ENCODE measurements at regions not wholly inside any gene's neighbourhood (a gene's known extent, or its start where the extent isn't known, plus 50 kb on each side); places are given as distances from the start of the nearest gene placed in this dataset.

- DNase-seq, result no peak
Observed at GRCh38 chr10:3689871-3690510, 95.0 kb downstream of the KLF6 start.

GRCh38 chr10:3687510-3688081 is 97.4 kb downstream of the KLF6 start:
- DNase-seq, result no peak

DNA sequence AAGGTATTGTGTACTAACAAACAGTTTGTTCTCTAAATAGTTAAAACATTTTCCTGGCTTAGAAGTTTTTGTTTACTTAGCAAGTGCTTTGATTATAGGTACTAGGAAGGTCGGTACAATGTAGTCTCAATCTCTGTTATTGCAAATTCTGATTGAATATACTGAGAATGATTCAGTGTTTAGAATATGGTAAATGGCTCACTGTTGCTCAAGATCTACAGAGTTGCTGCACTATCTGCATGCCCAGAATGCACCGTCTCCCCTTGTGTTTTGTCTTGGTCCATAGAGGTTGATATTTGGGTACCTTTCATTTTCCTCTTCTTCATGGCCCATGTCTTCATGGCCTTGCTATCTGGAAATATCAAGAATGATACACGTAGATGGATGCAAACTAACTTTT is 99.6 kb downstream of the KLF6 start:
- DNase-seq, result no peak

DNA sequence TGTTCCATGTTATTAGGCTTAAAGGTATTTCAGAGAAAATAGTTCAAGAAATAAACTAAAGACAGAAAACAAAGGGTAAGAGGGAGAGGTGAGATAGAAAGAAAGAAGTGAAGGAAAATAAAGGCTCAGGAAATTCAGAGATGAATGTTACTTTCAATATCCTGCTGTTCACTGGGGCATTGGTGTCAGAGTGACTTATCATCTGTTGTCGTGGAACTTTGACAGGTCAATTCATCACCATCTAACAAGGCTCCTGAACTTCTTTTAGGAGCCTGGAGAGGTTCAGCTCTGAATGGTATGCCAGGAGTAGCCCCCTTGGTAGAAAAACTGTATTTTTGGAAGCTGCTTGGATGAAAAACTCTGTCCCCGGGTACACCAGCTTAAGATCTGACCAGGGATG is 100.1 kb downstream of the KLF6 start:
- DNase-seq, result no peak

GRCh38 chr10:3683560-3683959 is 101.4 kb downstream of the KLF6 start:
- DNase-seq, result no peak

GRCh38 chr10:3682745-3683144 is 102.3 kb downstream of the KLF6 start:
- DNase-seq, result no peak

DNA sequence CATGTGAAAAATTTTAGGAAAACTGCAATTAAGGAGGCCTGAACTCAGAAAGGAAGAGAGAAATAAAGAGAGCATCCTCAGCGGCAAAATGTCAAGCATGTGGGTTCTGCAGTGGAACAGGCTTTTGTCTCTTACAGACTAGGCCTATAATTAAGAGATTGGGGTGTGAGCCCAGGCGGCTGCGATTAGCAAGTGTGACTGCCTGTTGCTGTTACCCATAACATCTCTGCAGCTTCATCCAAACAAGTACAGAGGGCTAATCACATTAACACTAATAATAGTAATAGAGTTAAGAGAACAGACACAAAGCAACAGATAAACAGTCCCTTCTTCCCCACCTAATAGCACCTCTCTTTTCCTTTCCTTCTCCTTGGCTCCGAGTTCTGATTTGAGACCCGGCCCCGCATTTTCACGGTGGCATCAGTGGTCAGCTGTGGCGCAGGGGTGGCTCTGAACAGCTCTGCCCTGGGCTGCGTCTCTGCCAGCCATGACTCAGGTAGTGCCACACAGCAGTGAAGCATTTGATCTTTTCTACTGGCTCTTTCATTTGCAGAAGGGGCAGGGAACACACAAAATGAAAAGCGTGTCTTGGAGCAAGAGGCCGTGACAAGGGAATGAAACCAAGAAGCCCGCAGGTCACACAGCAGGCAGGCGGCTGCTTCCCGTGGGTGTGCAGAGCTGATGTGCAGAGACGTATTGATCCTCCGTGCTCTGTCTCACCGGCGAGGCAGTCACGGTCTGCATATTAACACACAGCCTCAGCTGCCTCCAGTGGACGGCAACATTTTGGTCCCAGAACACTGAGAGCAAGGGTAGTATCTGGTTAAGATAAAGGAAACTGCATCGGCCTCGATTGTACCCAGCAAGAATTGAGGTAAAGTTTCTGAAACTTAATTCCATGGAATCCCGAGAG is 103.1 kb downstream of the KLF6 start:
- no peak for DNase-seq

GRCh38 chr10:3679950-3680629 is 104.9 kb downstream of the KLF6 start:
- DNase-seq, result no peak

DNA sequence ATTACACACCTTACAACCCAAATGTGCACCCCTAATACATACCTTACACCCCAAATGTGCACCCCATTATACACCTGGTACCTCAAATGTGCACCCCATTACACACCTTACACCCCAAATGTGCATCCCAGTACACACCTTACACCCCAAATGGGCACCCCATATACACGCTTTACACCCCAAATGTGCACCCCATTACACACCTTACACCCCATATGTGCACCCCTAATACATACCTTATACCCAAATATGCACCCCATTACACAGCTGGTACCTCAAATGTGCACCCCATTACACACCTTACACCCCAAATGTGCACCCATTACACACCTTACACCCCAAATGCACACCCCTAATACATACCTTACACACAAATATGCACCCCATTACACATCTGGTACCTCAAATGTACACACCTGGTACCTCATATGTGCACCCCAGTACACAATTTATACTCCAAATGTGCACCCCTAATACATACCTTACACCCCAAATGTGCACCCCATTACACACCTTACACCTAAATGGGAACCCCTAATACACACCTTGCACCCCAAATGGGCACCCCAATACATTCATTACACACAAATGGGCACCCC is 106.3 kb downstream of the KLF6 start:
- DNase-seq, result no peak

- no peak for DNase-seq
Observed at GRCh38 chr10:3676564-3676963, 108.4 kb downstream of the KLF6 start.

- DNase-seq, result no peak
Observed at GRCh38 chr10:3672220-3672619, 112.8 kb downstream of the KLF6 start.

DNA sequence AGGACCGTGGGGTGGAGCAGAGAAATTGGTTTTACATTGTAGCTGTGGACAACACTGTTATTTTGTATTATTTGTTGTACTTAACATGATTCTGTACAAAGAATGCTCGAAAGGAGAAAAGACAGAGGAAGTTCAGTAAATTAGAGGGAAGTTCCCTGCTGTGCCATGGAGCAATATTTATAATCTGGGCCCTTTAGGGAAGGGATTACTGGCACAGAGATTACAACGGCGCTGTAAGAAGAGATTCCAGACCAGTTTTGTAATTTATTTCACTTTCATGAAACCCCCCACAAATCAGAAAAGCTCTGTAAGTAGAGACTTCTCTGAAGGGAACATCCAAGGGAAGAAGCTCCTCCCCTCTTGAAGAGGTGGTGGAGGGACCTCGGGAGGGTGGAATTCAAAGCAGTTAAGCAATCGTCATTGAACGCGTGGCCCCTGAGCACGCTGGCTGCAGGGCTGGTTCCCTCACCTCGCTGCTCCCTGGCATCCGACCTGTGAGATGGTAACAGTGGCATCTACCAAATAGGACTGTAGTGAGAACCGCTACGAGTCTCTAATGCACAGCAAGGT is 113.5 kb downstream of the KLF6 start:
- no peak for DNase-seq

GRCh38 chr10:3668966-3669330 is 116.1 kb downstream of the KLF6 start:
- DNase-seq, result peak; percentile 29

GRCh38 chr10:3668276-3668965 is 116.6 kb downstream of the KLF6 start:
- peak; percentile 91 for DNase-seq

- DNase-seq, result no peak
Observed at GRCh38 chr10:3666525-3667302, 118.3 kb downstream of the KLF6 start.

DNA sequence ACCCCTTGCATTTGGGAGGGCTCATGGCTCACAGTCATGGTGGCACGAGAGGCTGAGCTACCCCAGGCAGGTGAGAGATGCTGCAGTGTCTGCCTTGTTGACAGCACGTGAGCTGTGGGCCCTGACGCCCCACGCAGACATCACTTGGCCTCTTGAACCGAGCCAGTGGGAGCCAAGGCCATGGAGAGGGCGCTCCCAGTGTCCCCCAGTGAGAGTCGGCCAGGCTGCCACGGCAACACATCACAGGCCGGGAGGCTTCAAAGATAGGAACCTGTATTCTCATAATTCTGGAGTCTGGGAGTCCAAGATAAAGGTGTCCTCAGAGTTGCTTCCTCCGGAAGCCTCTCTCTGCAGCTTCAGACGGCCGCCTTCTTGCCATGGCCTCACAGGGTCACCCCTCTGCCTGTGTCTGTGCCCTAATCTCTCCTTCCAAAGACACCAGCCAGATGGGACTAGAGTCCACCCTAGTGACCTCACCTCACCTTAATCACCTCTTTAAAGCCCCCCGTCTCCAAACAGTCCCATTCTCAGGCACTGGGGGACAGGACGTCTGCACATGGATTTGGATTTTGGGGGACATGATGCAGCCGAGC is 119.6 kb downstream of the KLF6 start:
- DNase-seq, result peak; percentile 90

DNA sequence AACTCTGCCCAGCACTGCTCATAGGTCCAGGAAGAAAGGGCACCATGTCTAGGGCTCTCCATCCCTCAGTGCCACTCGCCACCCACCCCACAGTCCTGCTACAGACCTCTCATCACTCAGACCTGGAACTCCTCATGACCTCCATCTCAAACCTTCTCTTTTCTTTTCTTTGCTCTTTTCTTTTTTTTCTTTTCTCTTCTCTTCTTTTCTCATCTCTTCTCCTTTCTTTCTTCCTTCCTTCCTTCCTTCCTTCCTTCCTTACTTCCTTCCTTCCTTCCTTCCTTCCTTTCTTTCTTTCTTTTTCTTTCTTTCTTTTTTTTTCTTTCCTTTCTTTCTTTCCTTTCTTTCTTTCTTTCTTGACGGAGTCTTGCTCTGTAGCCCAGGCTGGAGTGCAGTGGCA is 122.2 kb downstream of the KLF6 start:
- DNase-seq, result no peak

DNA sequence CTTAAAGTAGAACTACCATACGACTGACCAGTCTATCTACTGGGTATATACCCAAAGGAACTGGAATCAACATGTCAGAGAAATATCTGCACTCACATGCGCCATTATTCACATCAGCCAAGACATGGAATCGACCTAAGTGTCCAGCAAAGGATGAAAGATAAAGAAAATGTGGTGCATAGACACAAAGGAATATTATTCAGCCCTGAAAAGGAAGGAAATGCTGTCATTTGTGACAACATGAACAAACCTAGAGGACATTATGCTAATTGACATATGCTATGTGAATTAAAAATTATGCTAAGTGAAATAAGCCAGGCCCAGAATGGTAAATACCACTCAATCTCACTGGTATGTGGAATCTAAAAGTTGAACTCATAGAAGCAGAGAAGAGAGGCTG is 123.7 kb downstream of the KLF6 start:
- DNase-seq, result no peak

DNA sequence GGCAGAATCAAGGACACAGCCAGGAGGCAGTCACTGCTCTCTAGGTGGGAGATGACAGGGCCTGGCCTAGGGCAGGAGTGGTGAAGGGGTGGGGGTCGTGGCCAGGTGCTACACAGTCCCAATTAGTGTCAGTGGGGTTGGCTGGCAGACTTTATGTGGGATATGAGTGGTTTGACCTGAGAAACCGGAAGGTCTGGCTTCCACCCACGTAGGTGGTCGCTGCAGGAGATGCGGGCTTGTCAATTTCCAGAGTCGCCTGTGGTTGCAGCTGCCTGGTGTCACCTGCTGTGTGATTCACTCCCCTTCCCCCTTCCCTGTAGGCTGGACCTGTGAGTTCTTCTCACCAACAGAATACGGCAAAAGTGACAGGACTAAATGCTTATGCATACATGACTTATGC is 124.3 kb downstream of the KLF6 start:
- DNase-seq, result no peak

- no peak for DNase-seq
Observed at GRCh38 chr10:3659203-3659917, 125.6 kb downstream of the KLF6 start.
